ENCODE measurements at regions not wholly inside any gene's neighbourhood (a gene's known extent, or its start where the extent isn't known, plus 50 kb on each side); places are given as distances from the start of the nearest gene placed in this dataset.

GRCh38 chr5:163993126-163993525 lies 487.7 kb downstream of the MAT2B start:
- H3K4me2 ChIP-seq (ENCODE audit: low read length), result no peak overlapping the region
- no peaks in the 10 kb centered on the region for H3K36me3 ChIP-seq (ENCODE audit: insufficient read depth, low read length)
- H3K27ac ChIP-seq (ENCODE audit: low read depth, low read length, poor library complexity, severe bottlenecking), result no peak overlapping the region
- H4K20me1 ChIP-seq (ENCODE audit: insufficient read depth, low read length), result no peaks in the 10 kb centered on the region
- no peaks in the 10 kb centered on the region for H3K4me1 ChIP-seq (ENCODE audit: insufficient read depth, low read length, severe bottlenecking)
- no peaks in the 10 kb centered on the region for H3K79me2 ChIP-seq (ENCODE audit: insufficient read depth, low read length)
- no peaks in the 10 kb centered on the region for H3K9me2 ChIP-seq (ENCODE audit: low read depth, low read length)
- no peaks in the 10 kb centered on the region for H3K27me3 ChIP-seq (ENCODE audit: insufficient read depth, low read length)
- H3K9ac ChIP-seq (ENCODE audit: low read length), result no peak overlapping the region
- TF ChIP-seq EZH2 (IDR thresholded peaks at IDR 0.05; ENCODE audit: borderline replicate concordance, low read length), result no peak
- no peak for TF ChIP-seq CTCF (IDR thresholded peaks at IDR 0.05; ENCODE audit: low read length)
- H2AFZ ChIP-seq (ENCODE audit: low read length), result no peak overlapping the region
- no peaks in the 10 kb centered on the region for H3K9me3 ChIP-seq (ENCODE audit: low read length)
- H3F3A ChIP-seq (ENCODE audit: insufficient read depth, low read length), result no peaks in the 10 kb centered on the region
- no peak overlapping the region for H3K4me3 ChIP-seq (ENCODE audit: low read depth, low read length, poor library complexity, severe bottlenecking)

GRCh38 chr5:163995206-163995605 lies 489.8 kb downstream of the MAT2B start:
- H3K4me1 ChIP-seq (ENCODE audit: insufficient read depth, low read length, severe bottlenecking), result no peaks in the 10 kb centered on the region
- H3K4me3 ChIP-seq (ENCODE audit: low read depth, low read length, poor library complexity, severe bottlenecking), result no peak overlapping the region
- no peaks in the 10 kb centered on the region for H3K79me2 ChIP-seq (ENCODE audit: insufficient read depth, low read length)
- no peak overlapping the region for H3K4me2 ChIP-seq (ENCODE audit: low read length)
- H3F3A ChIP-seq (ENCODE audit: insufficient read depth, low read length), result no peaks in the 10 kb centered on the region
- H3K9me3 ChIP-seq (ENCODE audit: low read length), result no peaks in the 10 kb centered on the region
- H3K27ac ChIP-seq (ENCODE audit: low read depth, low read length, poor library complexity, severe bottlenecking), result no peak overlapping the region
- no peaks in the 10 kb centered on the region for H3K36me3 ChIP-seq (ENCODE audit: insufficient read depth, low read length)
- H3K9me2 ChIP-seq (ENCODE audit: low read depth, low read length), result no peaks in the 10 kb centered on the region
- H3K9ac ChIP-seq (ENCODE audit: low read length), result no peak overlapping the region
- H4K20me1 ChIP-seq (ENCODE audit: insufficient read depth, low read length), result no peaks in the 10 kb centered on the region
- TF ChIP-seq CTCF (IDR thresholded peaks at IDR 0.05; ENCODE audit: low read length), result no peak
- no peak for TF ChIP-seq EZH2 (IDR thresholded peaks at IDR 0.05; ENCODE audit: borderline replicate concordance, low read length)
- H3K27me3 ChIP-seq (ENCODE audit: insufficient read depth, low read length), result no peaks in the 10 kb centered on the region
- no peak overlapping the region for H2AFZ ChIP-seq (ENCODE audit: low read length)

GRCh38 chr5:163997965-163998364 lies 492.5 kb downstream of the MAT2B start:
- Histone ChIP-seq H3K9me3 (ENCODE audit: low read length) (no peaks in the 10 kb centered on the region), H4K20me1 (ENCODE audit: insufficient read depth, low read length) (no peaks in the 10 kb centered on the region), H3K9me2 (ENCODE audit: low read depth, low read length) (no peaks in the 10 kb centered on the region), H3K27ac (ENCODE audit: low read depth, low read length, poor library complexity, severe bottlenecking) (no peak overlapping the region), H3K36me3 (ENCODE audit: insufficient read depth, low read length) (no peaks in the 10 kb centered on the region), H3K4me3 (ENCODE audit: low read depth, low read length, poor library complexity, severe bottlenecking) (no peak overlapping the region), H3K4me2 (ENCODE audit: low read length) (no peak overlapping the region), H3K27me3 (ENCODE audit: insufficient read depth, low read length) (no peaks in the 10 kb centered on the region), H3F3A (ENCODE audit: insufficient read depth, low read length) (no peaks in the 10 kb centered on the region), H2AFZ (ENCODE audit: low read length) (no peak overlapping the region), H3K4me1 (ENCODE audit: insufficient read depth, low read length, severe bottlenecking) (no peaks in the 10 kb centered on the region), H3K79me2 (ENCODE audit: insufficient read depth, low read length) (no peaks in the 10 kb centered on the region), H3K9ac (ENCODE audit: low read length) (no peak overlapping the region)
- no peak for TF ChIP-seq EZH2 (IDR thresholded peaks at IDR 0.05; ENCODE audit: borderline replicate concordance, low read length)
- no peak for TF ChIP-seq CTCF (IDR thresholded peaks at IDR 0.05; ENCODE audit: low read length)
